IPS-18c (cell line): ENCODE measurements at regions not wholly inside any gene's neighbourhood (a gene's known extent, or its start where the extent isn't known, plus 50 kb on each side); places are given as distances from the start of the nearest gene placed in this dataset.
"Not testable (repeated sequence)": the region's sequence is repeated elsewhere in the genome, so short reads cannot be mapped to it uniquely, and the experiment has no call there.

ENCODE experiments used
- H3K4me3 ChIP-seq: 2 replicates; pipeline ENCODE4 v1.7.0; 2013; ENCODE audit warnings: low read depth, mild to moderate bottlenecking, low read length, moderate library complexity; ENCODE audit not compliant: insufficient read depth
- H3K9me3 ChIP-seq: one replicate; pipeline ENCODE4 v1.6.1; 2013; ENCODE audit warnings: mild to moderate bottlenecking, low read length, moderate library complexity; ENCODE audit not compliant: control insufficient read depth, insufficient read depth

- Histone ChIP-seq H3K4me3 (no peak overlapping the region), H3K9me3 (no peaks in the 10 kb centered on the region)
These were observed 259.9 kb upstream of the STARD13 start for GRCh38 chr13:33545492-33545891.

- no peak overlapping the region for H3K4me3 ChIP-seq
- H3K9me3 ChIP-seq: no peaks in the 10 kb centered on the region
These were observed 261.5 kb upstream of the STARD13 start for GRCh38 chr13:33547035-33547434.

- Histone ChIP-seq H3K9me3 (no peaks in the 10 kb centered on the region), H3K4me3 (no peak overlapping the region)
These were observed 262.5 kb upstream of the STARD13 start for GRCh38 chr13:33548069-33548468.

GRCh38 chr13:33550276-33550675 lies 264.7 kb upstream of the STARD13 start:
- H3K4me3 ChIP-seq: no peak overlapping the region
- H3K9me3 ChIP-seq: no peaks in the 10 kb centered on the region

GRCh38 chr13:33550885-33551284 lies 265.3 kb upstream of the STARD13 start:
- H3K9me3 ChIP-seq: no peaks in the 10 kb centered on the region
- no peak overlapping the region for H3K4me3 ChIP-seq

- Histone ChIP-seq H3K9me3 (no peaks in the 10 kb centered on the region), H3K4me3 (no peak overlapping the region)
These were observed 262.8 kb upstream of the RFC3 start for GRCh38 chr13:33554919-33555791.

- Histone ChIP-seq H3K9me3 (no peaks in the 10 kb centered on the region), H3K4me3 (no peak overlapping the region)
These were observed 261.1 kb upstream of the RFC3 start for GRCh38 chr13:33556828-33557227.

- no peaks in the 10 kb centered on the region for H3K9me3 ChIP-seq
- H3K4me3 ChIP-seq: no peak overlapping the region
These were observed 257.2 kb upstream of the RFC3 start for GRCh38 chr13:33560726-33561125.

GRCh38 chr13:33561627-33562026 lies 256.3 kb upstream of the RFC3 start:
- H3K4me3 ChIP-seq: no peak overlapping the region
- H3K9me3 ChIP-seq: no peaks in the 10 kb centered on the region

- Histone ChIP-seq H3K9me3 (no peaks in the 10 kb centered on the region), H3K4me3 (no peak overlapping the region)
These were observed 246.3 kb upstream of the RFC3 start for GRCh38 chr13:33571618-33572017.

- not testable (repeated sequence) for H3K9me3 ChIP-seq, H3K4me3 ChIP-seq
These were observed 245.6 kb upstream of the RFC3 start for GRCh38 chr13:33572322-33572721.

GRCh38 chr13:33575378-33575777 lies 242.6 kb upstream of the RFC3 start:
- Histone ChIP-seq H3K4me3 (no peak overlapping the region), H3K9me3 (no peaks in the 10 kb centered on the region)

- no peak overlapping the region for H3K4me3 ChIP-seq
These were observed 240.9 kb upstream of the RFC3 start for GRCh38 chr13:33577007-33577406.

GRCh38 chr13:33578786-33579185 lies 239.2 kb upstream of the RFC3 start:
- Histone ChIP-seq H3K4me3 (no peak overlapping the region), H3K9me3 (no peaks in the 10 kb centered on the region)

More at GRCh38 chr13:33577007-33577406, 240.9 kb upstream of the RFC3 start:
- H3K9me3 ChIP-seq: no peaks in the 10 kb centered on the region

- no peaks in the 10 kb centered on the region for H3K9me3 ChIP-seq
- no peak overlapping the region for H3K4me3 ChIP-seq
These were observed 235.8 kb upstream of the RFC3 start for GRCh38 chr13:33582121-33582520.

- Histone ChIP-seq H3K9me3 (no peaks in the 10 kb centered on the region), H3K4me3 (no peak overlapping the region)
These were observed 234.6 kb upstream of the RFC3 start for GRCh38 chr13:33583398-33583797.

- H3K9me3 ChIP-seq: no peaks in the 10 kb centered on the region
- H3K4me3 ChIP-seq: no peak overlapping the region
These were observed 227.0 kb upstream of the RFC3 start for GRCh38 chr13:33590936-33591335.

- Histone ChIP-seq H3K4me3 (no peak overlapping the region), H3K9me3 (no peaks in the 10 kb centered on the region)
These were observed 211.3 kb upstream of the RFC3 start for GRCh38 chr13:33606692-33607091.
